ENCODE measurements at regions not wholly inside any gene's neighbourhood (a gene's known extent, or its start where the extent isn't known, plus 50 kb on each side); places are given as distances from the start of the nearest gene placed in this dataset.

DNA sequence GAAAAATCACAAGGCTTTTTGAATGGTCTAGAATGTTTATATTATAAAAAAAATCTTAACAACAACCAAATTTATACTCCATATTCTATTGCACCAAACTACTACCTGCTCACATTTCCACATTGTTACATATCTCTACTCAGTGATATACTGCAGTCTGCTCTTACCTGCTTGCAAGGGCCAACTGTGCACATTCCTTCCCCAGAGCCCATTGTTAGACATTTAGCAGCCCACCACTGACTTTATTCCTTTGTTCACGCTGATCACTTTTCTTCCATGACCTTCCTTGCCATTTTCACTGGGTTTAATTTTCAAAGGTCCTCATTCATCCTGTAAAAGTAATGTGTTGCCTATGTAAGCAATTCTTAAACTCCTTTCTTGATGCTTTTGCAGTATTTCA is 109.7 kb upstream of the KCNJ3 start:
- TF ChIP-seq, protein P1, sequence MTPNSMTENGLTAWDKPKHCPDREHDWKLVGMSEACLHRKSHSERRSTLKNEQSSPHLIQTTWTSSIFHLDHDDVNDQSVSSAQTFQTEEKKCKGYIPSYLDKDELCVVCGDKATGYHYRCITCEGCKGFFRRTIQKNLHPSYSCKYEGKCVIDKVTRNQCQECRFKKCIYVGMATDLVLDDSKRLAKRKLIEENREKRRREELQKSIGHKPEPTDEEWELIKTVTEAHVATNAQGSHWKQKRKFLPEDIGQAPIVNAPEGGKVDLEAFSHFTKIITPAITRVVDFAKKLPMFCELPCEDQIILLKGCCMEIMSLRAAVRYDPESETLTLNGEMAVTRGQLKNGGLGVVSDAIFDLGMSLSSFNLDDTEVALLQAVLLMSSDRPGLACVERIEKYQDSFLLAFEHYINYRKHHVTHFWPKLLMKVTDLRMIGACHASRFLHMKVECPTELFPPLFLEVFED (CRISPR knock-in tag; conservative IDR thresholded peaks at IDR 0.05) = no peak
- TF ChIP-seq FIP1L1 (IDR thresholded peaks at IDR 0.05; ENCODE audit: low read depth, low read length, poor library complexity, severe bottlenecking) = no peak

Data from K562 (cell line).